CD4-positive, alpha-beta T cell treated with Interleukin-6 at 100 ng/mL for 8 hours (primary cell): ENCODE measurements at regions not wholly inside any gene's neighbourhood (a gene's known extent, or its start where the extent isn't known, plus 50 kb on each side); places are given as distances from the start of the nearest gene placed in this dataset.

Experiments
- DNase-seq: peaks from one replicate; pipeline ENCODE4 v3.0.0-alpha.2; 2020; ENCODE audit warnings: mixed read lengths, low spot score

DNA sequence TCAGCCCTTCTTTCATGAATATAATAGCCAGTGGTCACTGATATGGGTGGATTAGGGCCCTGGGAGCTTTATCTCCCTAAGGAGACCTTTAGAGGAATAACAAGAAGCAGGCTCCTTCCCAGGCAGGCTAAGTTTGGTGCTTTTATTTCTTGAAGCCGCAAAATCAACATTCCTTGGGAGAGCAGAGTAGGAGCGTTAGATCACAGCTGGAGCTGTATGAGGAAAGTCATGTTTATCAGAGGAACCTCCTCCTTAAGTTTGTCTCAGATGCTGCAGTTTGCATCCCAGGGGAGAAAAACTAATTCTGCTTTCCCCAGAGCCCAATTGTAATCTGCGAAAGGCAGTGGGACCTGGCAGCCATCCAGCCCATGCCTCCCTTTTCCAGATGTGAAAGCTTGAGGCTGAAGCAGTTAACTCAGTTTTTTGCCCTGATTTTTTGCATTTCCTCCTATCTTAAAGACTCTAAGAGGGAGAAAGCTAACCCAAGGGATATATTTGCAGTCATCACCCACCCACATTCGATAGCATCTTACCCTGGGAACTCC lies 186.0 kb upstream of the FRMPD4 start:
- DNase-seq, result no peak

DNA sequence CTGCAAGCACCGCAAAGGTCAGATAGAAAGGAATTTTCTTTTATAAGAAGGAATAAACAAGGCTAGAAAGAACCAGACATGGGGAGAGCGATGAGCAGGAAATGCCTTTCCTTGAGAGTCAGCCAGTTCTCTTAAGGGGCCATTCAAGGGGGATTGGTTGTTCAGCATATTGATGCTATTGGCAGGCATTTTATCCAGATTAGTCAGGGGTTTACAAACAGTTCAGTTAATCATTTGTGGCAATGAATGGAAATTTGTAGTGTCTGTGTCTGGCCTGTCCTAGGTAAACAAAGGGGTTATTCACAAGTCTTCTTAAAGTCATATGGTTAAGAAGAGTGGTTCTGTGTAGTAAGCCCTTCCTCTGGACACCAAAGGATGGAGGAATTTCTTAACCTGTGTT lies 184.7 kb upstream of the FRMPD4 start:
- no peak for DNase-seq

DNA sequence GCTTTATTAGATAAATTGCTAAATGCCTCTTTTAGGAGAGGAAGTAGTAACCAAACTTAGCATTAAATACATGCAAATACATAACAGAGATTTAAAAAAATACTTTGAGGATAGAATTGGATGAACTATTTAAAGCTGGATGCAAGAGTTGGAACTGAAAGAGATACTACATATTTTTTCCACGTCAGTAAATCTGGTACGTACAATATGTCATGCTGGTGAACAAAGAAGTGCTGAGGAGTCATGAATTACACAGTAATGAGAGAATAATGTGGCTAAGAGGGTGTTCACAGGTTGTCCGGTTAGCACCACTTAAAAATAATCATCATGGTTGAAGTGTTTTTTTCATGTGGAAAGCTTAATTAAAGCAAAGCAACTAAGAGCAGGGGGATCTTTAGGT lies 184.1 kb upstream of the FRMPD4 start:
- no peak for DNase-seq

DNA sequence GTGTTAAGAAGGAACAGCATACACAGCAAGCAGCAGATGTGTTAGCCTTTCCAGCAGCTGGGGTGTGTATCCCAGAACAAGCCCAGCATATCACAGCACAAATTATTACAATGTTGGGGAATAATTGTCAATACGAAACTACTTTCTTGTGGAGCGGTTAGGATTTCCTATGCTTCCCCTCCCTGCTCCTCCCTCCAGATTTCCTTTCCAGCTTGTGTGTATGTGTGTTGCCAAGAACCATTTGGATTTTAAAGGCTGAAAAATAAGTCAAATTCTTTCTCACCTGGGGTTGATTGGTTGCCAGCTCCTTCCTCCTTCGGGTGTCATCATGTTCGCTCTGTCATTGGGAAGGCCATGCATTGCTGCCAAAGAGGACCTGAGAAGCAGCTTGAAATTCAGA lies 178.2 kb upstream of the FRMPD4 start:
- no peak for DNase-seq

DNA sequence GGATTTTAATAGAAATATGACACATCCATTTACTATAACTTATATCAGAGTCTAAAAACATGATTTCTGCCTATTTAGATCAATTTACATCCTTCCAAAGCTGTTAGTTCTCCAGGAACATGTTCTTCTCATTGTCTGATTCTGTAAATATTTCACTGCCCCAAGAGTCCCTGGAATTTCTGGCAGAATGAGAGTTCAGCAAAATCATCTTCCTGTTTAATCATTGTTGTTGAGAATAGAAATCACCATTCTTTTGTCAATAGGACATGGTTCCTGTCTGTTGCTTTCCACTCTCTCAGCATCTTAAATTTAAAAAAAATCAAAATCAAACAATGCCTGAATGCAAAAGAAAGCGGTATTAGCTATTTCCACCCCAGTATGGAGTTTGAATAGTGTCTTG lies 172.8 kb upstream of the FRMPD4 start:
- no peak for DNase-seq

DNA sequence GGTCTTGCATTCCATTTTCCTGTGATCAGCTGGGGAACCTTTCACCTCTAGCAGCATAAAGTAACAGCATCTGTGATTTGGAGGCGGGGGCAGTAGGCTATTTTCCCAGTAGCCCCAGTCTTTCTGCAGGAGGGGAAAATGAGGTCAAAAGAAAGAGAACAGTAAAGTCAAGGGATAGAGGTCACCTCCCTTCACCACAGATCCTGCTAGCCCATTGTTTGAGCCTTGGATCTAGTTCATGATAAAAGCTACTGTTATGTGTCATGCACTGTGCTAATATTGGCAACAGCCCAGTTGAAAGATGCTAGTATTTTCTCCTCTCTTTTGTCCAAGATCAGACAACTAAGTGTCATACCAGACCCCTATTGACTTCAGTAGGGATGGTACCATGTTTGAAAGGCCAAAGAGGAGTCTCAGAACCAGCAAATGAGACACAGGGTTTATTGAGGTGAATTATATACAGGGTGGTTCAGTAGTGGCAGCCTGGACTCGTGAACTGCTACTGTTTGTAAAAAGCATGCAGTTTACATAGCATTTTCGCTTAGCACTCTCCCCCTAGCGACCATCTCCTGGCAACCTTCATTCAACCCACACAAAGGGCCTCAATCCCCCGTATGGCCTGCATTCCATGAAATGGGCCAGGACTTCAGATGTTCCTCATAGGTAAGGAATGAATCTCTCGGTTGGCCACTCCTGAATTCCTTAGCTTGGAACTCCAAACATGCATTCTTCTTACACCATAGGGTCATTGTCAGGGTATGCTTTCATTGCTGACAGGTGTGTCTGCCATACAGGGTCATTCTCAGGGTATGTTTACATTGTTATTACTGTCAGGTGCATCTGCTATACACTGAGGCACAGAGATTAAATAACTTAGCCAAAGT lies 170.0 kb upstream of the FRMPD4 start:
- no peak for DNase-seq

DNA sequence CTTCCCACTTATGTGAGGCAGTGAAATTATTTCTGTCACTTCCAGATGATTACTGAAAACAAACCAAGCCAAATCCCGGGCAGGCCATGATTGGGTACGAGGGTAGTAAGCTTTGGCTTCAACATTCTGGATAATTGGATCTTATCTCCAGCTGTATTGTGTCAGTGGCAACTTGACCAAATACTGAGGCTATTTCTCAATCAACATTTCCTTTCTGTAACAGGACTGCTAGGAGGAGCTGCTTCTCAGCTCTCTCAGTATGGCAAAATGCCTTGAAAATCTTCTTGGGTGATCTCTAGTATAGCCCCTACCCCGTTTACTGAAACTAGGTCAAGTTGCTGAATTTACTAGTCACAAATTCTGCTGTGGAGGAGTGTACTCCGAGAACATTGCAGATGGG lies 169.3 kb upstream of the FRMPD4 start:
- no peak for DNase-seq

DNA sequence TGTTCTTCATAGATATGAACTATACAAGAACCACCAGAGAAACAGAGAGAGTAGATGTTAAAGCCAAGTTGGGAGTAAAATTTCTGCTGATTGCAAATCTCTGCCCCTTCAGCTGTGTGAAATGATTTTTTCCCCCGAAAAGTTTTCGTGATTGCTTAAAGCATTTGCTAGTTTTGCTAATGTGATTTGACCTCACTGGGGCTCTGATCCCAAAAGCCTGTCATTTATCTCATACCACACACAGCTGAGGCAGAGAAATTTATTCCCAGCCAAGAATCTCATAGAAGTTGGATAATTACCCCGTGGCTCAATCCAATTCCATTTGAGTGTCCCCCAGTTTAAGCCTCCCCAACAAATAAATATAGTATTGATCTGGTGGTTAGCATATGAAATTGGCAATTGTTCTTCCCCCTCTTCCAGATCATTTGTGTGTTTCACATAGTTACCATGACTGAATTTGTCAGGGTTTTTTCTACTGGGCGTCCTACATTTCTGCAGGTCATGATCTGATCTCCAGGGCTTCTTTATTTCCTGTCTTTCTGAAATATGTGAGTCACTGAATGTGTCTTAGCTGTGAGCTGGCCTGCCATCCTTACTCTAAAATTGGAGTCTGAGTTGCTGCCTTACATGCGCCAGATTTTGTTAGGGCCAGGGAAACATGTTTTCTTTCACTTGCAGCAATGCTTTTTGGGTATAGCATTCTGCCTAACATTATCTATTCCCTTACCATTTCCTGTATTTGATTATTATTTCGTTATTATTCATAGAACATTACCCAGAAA lies 167.5 kb upstream of the FRMPD4 start:
- no peak for DNase-seq

DNA sequence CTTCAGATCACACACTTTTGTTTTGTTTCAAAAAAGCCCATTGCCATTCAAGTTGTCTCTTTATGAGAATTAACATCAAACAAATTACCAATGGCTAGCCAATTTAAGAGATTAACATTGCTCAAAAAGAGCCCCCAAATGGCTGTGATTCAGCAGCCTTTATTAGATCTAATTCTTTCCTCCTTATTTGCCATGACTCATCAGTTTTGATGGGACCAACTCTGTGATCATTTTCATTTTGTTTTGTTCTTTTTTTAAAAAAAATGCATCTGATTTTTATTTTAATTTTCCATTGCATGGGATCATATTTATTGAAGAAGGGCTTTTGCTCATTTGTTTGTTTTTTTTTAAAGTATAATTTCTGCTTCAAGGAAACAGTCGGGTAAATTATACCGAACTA lies 161.6 kb upstream of the FRMPD4 start:
- DNase-seq, result no peak

DNA sequence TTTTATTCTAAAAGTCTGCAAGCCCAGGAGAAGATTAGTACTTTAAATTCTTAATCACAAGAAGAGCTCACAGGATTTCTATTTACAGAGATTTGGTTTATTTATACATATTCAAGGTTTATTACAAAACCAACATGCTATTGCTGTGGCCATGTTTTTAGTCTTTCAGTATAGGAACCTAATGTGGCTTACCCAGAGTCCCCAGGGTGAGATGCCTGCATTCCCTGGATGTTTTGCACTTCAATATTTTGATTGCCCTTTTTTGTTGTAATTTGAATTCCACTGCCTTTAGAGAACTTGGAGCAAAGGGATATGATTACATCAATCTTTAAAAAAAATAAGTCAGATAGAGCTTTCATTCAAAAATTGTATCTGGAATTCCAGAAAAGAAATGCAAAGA lies 146.0 kb upstream of the FRMPD4 start:
- DNase-seq, result no peak

DNA sequence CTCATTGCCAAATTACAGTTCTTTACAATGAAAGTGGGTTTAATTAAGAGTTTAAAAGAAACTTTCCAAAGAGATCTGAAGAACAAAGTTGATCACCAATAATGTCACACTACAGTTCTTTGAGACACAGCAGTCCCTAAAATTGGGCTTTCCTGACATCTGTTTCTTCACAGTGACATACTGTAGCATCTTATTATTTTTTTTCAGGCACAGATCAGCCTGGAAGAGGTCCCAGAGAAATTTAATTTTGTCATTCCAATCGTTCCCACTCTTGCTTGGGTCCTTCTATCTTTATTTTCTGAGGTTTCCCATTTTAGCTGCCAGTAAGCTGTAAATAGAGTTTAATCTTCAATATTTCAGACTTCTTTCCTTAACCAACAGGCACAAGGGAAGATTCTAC lies 143.1 kb upstream of the FRMPD4 start:
- DNase-seq, result no peak

DNA sequence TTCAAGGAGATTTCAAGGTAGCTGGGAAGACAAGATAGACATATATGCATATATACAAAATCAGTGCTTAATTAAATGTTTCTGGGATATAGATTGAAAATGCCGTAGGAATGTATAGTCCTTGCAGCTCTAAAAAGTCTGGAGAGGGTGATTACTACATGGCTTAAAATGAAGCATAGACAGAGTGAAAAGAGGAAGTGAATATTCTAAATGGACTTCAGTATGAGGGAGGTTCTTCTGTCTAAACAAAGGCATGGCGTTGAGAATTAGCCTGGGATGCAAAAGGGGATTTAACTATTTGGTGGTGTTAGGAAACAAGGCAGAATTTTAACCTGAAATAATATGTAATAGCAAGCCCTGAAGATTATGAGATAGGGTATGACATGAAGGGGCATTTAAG lies 141.5 kb upstream of the FRMPD4 start:
- DNase-seq, result no peak

DNA sequence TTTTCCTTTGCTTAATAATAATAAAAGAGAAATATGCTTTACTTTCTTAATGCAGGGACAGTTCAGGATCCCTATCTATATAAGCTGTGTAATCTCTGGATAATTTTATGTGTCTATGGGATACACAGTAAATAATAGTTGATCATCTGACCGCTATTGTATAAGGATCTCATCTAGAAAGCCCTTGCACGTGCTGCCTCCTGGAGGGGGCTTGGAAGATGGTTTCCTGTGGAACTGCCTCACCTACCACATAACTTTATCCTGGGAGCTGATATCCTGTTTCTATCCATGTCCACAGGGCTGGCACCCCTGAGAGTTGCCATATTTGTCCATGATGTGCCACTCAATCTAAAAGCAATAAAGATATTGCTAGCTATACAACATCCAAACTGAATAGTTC lies 139.3 kb upstream of the FRMPD4 start:
- no peak for DNase-seq

DNA sequence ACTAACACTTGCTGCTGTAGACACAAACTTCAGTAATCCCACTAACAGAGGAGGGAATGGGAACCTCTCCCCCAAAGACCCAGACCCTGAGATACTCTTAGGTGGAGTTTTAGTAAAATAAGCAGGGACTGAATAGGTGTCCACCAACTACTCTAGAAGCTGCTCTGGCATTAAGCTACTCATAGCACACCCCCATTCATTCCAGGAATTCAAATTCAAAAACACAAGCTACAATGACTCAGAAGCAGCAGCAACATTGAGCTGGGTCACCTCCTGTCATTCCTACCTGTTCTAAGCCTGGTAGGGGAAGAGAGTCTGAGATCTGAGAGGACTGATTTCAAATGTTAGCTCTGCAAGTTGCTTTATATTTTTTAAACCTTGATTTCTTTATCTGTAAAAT lies 135.4 kb upstream of the FRMPD4 start:
- DNase-seq, result no peak

DNA sequence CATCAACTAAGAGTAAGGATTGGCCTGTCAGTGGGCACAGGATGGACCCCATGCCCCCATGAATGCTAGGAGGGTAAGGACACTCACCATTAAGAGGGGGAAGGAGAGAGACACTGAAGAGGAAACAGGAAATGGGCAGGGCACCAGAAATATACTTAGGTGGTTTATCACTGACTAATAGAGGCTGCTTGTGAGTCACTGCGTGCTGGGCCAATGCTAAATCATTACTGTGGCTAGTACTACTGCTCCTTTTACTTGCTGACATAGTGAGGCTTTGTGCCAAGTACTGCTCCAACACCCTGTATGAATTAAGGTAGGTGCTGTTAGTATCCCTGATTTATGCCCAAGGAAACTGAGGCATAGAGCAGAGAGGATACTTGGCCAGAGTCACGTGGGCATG lies 130.4 kb upstream of the FRMPD4 start:
- no peak for DNase-seq

DNA sequence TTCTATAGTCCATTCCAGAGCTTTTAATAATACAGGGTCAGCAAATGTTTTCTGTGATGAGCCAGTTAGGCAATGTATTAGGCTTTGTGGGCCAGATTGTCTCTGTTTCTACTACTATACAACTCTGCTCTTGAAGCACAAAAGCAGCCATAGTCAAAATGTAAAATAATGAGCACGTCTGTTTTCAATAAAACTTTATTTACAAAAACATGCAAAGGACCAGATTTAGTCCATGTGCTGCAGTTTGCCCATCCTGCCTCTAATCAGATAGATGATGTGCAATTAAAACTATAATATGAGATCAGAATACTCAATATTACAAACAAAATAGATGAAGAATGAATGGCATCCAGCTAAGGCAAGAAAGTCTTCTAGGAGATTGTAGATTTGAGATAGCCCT lies 127.8 kb upstream of the FRMPD4 start:
- no peak for DNase-seq

DNA sequence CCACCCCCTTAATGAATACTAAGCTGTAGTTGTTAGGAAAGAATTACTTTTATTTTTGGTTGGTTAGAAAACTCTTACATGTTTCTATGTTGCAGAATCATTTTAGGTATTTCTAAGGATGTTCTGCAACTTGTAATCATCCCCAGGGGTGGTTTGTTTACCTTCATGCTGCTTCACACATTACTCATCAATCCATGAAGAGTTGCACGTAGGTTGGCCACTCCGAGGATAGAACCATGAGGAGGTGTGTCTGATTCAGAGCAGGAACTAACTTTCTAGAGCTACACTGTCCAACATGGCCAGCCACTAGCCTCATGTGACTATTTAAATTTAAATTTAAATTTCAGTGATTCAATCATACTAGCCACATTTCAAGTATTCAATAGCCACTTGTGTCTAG lies 127.2 kb upstream of the FRMPD4 start:
- DNase-seq, result no peak

DNA sequence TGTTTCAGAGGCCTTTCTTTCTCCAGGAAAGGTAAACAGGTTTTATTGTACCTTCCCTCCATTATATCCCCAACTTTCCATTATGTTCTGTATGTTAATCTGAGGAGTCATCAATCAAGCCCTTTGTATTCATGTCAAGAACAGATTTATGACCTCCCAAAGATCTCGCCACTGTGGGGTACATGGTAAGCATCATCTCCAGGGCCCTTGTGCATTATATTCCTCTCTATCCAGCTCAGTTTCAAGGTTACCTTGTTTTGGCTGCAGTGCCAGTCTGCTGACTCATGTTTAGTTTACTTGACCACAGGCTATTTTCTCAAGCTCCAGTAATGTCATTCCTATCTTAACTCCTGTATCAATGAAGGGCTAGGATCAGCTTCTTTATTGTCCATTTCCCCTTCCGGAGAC lies 125.1 kb upstream of the FRMPD4 start:
- no peak for DNase-seq

DNA sequence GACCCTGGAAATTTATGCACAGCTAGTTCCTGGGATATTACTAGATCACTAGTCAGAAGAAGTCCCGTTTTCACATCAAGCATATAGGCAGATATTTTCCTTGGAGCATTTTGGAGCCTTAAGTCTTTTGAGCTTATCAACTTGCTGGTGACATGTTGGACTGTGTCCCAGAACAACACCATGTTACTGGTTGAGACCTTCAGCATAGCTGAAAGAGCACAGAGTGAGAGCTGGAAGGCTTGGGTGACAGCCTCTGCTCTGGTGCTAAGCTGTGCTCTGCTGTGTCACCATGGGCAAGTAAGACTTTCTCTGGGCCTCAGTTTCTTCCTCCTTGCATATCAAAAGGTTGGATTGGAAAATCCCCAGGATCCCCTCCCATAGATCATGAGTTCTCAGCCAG lies 116.6 kb upstream of the FRMPD4 start:
- DNase-seq, result no peak

DNA sequence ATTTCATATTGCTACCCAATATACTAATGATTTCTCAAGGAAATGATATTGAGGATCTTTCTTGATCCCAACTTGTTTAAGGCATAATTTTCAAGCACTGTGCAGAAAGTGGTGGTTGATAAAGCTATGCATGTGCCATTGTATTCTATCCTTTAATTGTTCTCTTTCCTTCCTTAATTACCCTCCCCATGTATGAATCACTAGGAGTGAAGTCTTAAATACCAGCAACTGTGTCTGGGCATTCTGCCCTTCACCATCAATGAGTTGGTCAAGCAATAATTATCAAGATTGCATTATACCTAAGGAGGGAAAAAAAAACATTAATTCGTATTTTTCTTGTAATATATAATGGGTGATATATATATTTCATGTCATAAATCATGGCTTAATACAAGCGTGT lies 111.8 kb upstream of the FRMPD4 start:
- no peak for DNase-seq

DNA sequence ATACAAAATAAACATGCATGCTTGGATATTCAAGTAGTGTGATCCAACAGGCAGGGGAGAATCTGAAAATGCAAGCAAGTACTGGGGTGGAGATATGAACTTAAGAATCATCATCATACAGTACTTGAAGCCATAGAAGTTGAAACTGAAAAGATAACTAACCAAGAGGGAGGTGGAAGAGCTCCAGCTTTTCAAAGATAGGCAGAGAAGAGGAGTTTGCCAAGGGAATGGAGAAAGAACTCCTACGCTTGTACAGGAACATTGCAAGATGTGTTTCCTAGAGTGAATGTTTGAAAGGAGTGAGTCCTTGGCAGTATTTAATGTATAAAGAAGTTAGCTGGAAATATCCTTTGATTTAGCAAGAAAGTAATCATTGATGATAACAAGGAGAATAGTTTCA lies 106.2 kb upstream of the FRMPD4 start:
- no peak for DNase-seq

DNA sequence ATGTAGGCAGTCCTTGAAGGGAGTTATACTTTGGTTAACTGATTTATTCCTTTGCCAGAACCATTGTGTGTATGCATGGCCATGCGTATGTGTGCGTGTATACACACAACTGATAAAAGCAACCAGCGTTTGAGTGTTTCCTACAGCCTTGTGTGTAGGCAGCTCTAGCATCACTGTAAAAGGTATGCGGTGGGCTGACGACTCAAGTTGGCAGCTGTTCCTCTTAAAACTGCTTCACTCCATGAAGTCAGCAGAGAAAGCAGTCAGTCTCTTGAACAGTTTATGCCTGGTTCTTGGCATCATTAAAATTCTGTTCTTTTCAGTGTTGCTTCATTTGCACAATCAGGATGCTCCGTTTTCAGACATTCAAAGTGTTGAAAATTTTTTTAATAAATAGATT lies 103.5 kb upstream of the FRMPD4 start:
- no peak for DNase-seq

DNA sequence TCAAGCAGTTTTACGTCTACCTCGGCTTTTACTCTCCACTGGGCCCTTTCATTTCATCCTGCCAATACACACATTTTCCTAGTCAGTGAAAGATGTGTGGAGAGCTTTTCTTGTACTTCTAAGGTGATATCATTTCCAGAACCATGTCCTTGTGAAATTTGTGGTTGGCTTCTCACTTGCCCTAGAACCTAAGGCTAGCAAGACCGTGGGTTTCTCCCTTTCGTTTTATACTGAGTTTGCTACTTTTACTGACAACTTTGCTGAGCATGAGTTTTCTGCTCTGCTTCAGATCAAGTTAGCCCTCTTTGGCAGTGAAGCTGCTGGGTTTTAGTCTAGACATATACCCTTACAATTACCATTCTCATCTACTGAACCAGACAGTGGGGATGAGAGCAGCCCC lies 95.7 kb upstream of the FRMPD4 start:
- DNase-seq, result no peak
